ENCODE measurements at regions not wholly inside any gene's neighbourhood (a gene's known extent, or its start where the extent isn't known, plus 50 kb on each side); places are given as distances from the start of the nearest gene placed in this dataset.

DNA sequence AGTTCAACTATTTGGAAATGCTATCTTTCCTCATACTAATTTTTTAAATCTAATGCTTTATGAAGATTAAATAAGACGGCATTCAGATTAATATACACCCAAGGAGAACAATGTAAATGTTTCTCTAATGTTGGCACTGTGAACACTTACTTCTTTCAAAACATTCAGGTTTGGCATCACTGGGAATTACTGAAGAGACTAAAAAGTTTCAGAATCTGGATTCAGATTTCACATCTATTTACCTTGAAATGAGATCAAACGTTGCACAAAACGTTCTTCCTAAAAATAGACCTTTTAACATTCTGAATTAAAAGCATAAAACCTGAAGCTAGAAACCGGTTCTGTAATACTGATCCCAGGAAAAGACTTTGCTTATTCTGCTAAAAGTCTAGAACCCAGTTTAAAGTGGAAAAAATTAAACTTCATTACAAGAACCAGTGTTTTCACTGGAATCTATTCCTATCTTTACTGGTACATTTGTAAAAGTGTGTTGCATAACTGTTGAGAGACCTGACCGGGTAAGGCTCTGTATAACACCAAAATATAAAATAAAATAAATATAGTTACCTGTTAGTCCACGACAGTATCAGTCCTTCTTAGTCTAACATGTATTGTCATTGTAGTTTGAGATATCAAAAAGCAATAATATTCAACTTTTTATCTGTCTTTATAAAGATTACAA lies 117.4 kb upstream of the MAP9 start:
- no peak for TF ChIP-seq ZNF274 (IDR thresholded peaks at IDR 0.05; ENCODE audit: low read depth, low read length)
- TF ChIP-seq YY1 (IDR thresholded peaks at IDR 0.05; ENCODE audit: insufficient read depth, insufficient read length) = no peak
- TF ChIP-seq SUZ12 (IDR thresholded peaks at IDR 0.05; ENCODE audit: extremely low read depth, insufficient read depth, insufficient read length) = no peak
